ENCODE measurements at regions not wholly inside any gene's neighbourhood (a gene's known extent, or its start where the extent isn't known, plus 50 kb on each side); places are given as distances from the start of the nearest gene placed in this dataset.

GRCh38 chr12:114936148-114937079 lies 252.4 kb upstream of the TBX3 start:
- ATAC-seq (no peak), DNase-seq (no peak)
- no peak for TF ChIP-seq POLR2A (IDR thresholded peaks at IDR 0.05)
- TF ChIP-seq CTCF (IDR thresholded peaks at IDR 0.05 in 4 of 5, conservative IDR thresholded peaks at IDR 0.05 in 1 of 5), result no peak
- H3K4me3 ChIP-seq, result no peak overlapping the region
- no peaks in the 10 kb centered on the region for H3K9me3 ChIP-seq
- no peaks in the 10 kb centered on the region for H3K36me3 ChIP-seq
- no peak overlapping the region for H3K27ac ChIP-seq
- intact Hi-C loops (cut with DNase I; ENCODE audit: low total_unique reads) (no loop called here), in situ Hi-C loops (cut with MboI; ENCODE audit: low sequenced_read_pairs in 4 of 4) (no loop called here)
- no peaks in the 10 kb centered on the region for H3K4me1 ChIP-seq
- no peaks in the 10 kb centered on the region for H3K27me3 ChIP-seq

GRCh38 chr12:114935658-114936057 lies 251.7 kb upstream of the TBX3 start:
- DNase-seq (no peak), ATAC-seq (no peak)
- H3K4me3 ChIP-seq, result no peak overlapping the region
- no peaks in the 10 kb centered on the region for H3K27me3 ChIP-seq
- intact Hi-C loops (cut with DNase I; ENCODE audit: low total_unique reads), result no loop called here
- TF ChIP-seq POLR2A (IDR thresholded peaks at IDR 0.05) (no peak), CTCF (IDR thresholded peaks at IDR 0.05 in 4 of 5, conservative IDR thresholded peaks at IDR 0.05 in 1 of 5) (peak in 1 of 5 experiments; percentile 21)
- no peaks in the 10 kb centered on the region for H3K36me3 ChIP-seq
- in situ Hi-C loops (cut with MboI; ENCODE audit: low sequenced_read_pairs in 4 of 4), result no loop called here
- peaks cover 0 to 5% (median 0%) of the 10 kb centered on the region in 3 donors for H3K9me3 ChIP-seq
- H3K27ac ChIP-seq, result no peak overlapping the region
- no peaks in the 10 kb centered on the region for H3K4me1 ChIP-seq

DNA sequence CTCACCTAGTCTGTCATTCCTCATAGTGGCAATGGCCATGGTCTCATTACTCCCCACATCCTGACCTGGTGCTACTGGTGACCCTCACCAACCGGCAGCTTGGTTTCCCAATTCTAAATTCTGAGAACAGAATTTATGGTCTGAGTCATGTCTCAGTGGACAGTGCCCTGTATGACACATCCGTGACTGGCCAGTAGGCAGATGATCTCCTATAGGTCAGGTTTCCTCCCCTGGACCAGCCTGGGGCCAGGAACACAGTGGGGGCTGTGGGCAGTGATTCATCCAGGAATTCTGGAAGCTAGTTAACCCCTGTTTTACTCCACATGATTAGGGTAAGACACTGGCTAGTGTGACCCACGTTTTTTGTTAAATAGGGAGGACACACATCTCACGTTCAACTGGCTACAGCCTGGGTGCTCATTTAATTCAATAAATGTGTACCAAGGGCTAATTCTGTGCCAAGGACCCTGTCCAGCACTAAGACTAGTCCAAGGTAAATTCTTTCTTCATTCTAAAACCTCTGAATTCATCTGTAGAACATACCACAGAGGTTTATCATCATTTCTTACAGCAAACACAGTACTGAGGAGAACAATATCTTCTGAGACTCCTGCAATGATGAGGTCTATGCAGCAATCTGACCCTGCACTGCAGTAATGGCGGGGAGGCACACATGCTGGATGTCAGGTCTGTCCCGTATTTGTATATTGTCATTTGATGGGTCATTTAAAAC lies 249.6 kb upstream of the TBX3 start:
- intact Hi-C loops (cut with DNase I; ENCODE audit: low total_unique reads) (no loop called here), in situ Hi-C loops (cut with MboI; ENCODE audit: low sequenced_read_pairs in 4 of 4) (no loop called here)
- no peaks in the 10 kb centered on the region for H3K27me3 ChIP-seq
- peaks cover 0 to 5% (median 0%) of the 10 kb centered on the region in 3 donors for H3K9me3 ChIP-seq
- no peak overlapping the region for H3K4me3 ChIP-seq
- DNase-seq (peak in 1 of 2 donors; percentile 14), ATAC-seq (peak; percentile 39 to 66)
- H3K4me1 ChIP-seq, result no peaks in the 10 kb centered on the region
- no peak for TF ChIP-seq CTCF (IDR thresholded peaks at IDR 0.05 in 4 of 5, conservative IDR thresholded peaks at IDR 0.05 in 1 of 5)
- TF ChIP-seq POLR2A (IDR thresholded peaks at IDR 0.05), result no peak
- peak overlapping the region in 1 of 4 donors; percentile 41 for H3K27ac ChIP-seq
- H3K36me3 ChIP-seq, result no peaks in the 10 kb centered on the region

DNA sequence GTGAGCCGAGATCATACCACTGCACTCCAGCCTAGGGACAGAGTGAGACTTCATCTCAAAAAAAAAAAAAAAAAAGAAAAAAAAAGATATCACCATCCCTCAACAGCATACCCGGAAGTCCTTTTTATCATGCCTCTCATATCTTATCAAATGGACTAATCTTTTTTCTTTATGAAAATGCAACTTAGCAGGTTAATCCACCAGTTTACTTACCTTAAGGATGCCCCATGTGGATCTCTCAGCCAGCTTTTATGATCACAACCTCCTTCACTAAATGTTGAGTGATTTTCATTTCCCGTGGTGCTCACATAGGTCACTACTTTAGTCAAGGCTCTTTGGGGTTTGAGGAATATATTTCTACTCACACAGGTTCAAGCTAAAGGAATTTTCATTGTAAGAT lies 248.8 kb upstream of the TBX3 start:
- Histone ChIP-seq H3K36me3 (no peaks in the 10 kb centered on the region), H3K4me1 (no peaks in the 10 kb centered on the region), H3K9me3 (peaks cover 0 to 5% (median 0%) of the 10 kb centered on the region in 3 donors), H3K27ac (peak overlapping the region in 1 of 4 donors; percentile 41), H3K4me3 (no peak overlapping the region), H3K27me3 (no peaks in the 10 kb centered on the region)
- intact Hi-C loops (cut with DNase I; ENCODE audit: low total_unique reads), result no loop called here
- DNase-seq, result no peak
- in situ Hi-C loops (cut with MboI; ENCODE audit: low sequenced_read_pairs in 4 of 4), result no loop called here
- ATAC-seq, result no peak
- TF ChIP-seq POLR2A (IDR thresholded peaks at IDR 0.05) (no peak), CTCF (IDR thresholded peaks at IDR 0.05 in 4 of 5, conservative IDR thresholded peaks at IDR 0.05 in 1 of 5) (no peak)

All from gastrocnemius medialis (tissue), 4 donors.